ENCODE measurements at regions not wholly inside any gene's neighbourhood (a gene's known extent, or its start where the extent isn't known, plus 50 kb on each side); places are given as distances from the start of the nearest gene placed in this dataset.

GRCh38 chr15:94815914-94816313, 584.6 kb downstream of the MCTP2 start:
- TF ChIP-seq CTCF (conservative IDR thresholded peaks at IDR 0.05 in 1 of 2, IDR thresholded peaks at IDR 0.05 in 1 of 2; ENCODE audit: extremely low read depth in 1 of 2, insufficient read depth in 1 of 2, low read depth in 1 of 2, low read length in 2 of 2) (no peak), EZH2 (IDR thresholded peaks at IDR 0.05; ENCODE audit: borderline replicate concordance, low read length) (no peak)
